GM21515 (cell line): ENCODE measurements at regions not wholly inside any gene's neighbourhood (a gene's known extent, or its start where the extent isn't known, plus 50 kb on each side); places are given as distances from the start of the nearest gene placed in this dataset.
"Not testable (repeated sequence)": the region's sequence is repeated elsewhere in the genome, so short reads cannot be mapped to it uniquely, and the experiment has no call there.

Experiments
- ATAC-seq: cut with Tn5 transposase; IDR thresholded peaks from one replicate; pipeline ENCODE4 v1.9.1; 2021; ENCODE audit not compliant: unreplicated experiment

- ATAC-seq = peak; percentile 0
Measured at GRCh38 chr2:87075054-87075790, 53.6 kb upstream of the PLGLB1 start.

- peak; percentile 36 for ATAC-seq
Measured at GRCh38 chr2:87075791-87076252, 54.2 kb upstream of the PLGLB1 start.

GRCh38 chr2:87076253-87077123, 54.8 kb upstream of the PLGLB1 start:
- ATAC-seq = peak; percentile 91

GRCh38 chr2:87077124-87077446, 55.4 kb upstream of the PLGLB1 start:
- ATAC-seq = peak; percentile 11

GRCh38 chr2:87081727-87082126, 60.1 kb upstream of the PLGLB1 start:
- ATAC-seq = not testable (repeated sequence)

GRCh38 chr2:87088079-87088478, 66.4 kb upstream of the PLGLB1 start:
- ATAC-seq = not testable (repeated sequence)

- ATAC-seq = not testable (repeated sequence)
Measured at GRCh38 chr2:87089401-87089800, 67.8 kb upstream of the PLGLB1 start.

- not testable (repeated sequence) for ATAC-seq
Measured at GRCh38 chr2:87093252-87093651, 71.6 kb upstream of the PLGLB1 start.

- ATAC-seq = not testable (repeated sequence)
Measured at GRCh38 chr2:87093937-87094529, 72.4 kb upstream of the PLGLB1 start.

- not testable (repeated sequence) for ATAC-seq
Measured at GRCh38 chr2:87095804-87096203, 74.2 kb upstream of the PLGLB1 start.

- not testable (repeated sequence) for ATAC-seq
Measured at GRCh38 chr2:87128761-87129553, 107.3 kb upstream of the PLGLB1 start.

- ATAC-seq = not testable (repeated sequence)
Measured at GRCh38 chr2:87132577-87132976, 110.9 kb upstream of the PLGLB1 start.

GRCh38 chr2:87151835-87152493, 130.3 kb upstream of the PLGLB1 start:
- ATAC-seq = not testable (repeated sequence)

- ATAC-seq = not testable (repeated sequence)
Measured at GRCh38 chr2:87174454-87174853, 152.8 kb upstream of the PLGLB1 start.

- not testable (repeated sequence) for ATAC-seq
Measured at GRCh38 chr2:87183373-87183772, 161.7 kb upstream of the PLGLB1 start.

GRCh38 chr2:87184260-87184659, 162.6 kb upstream of the PLGLB1 start:
- not testable (repeated sequence) for ATAC-seq

GRCh38 chr2:87189214-87189613, 167.6 kb upstream of the PLGLB1 start:
- not testable (repeated sequence) for ATAC-seq

- ATAC-seq = peak; percentile 69
Measured at GRCh38 chr2:87193336-87193735, 171.7 kb upstream of the PLGLB1 start.

GRCh38 chr2:87194254-87194999, 172.8 kb upstream of the PLGLB1 start:
- not testable (repeated sequence) for ATAC-seq
